Lower lobe of right lung (tissue), 2 donors: ENCODE measurements at regions not wholly inside any gene's neighbourhood (a gene's known extent, or its start where the extent isn't known, plus 50 kb on each side); places are given as distances from the start of the nearest gene placed in this dataset.

Experiments
- ATAC-seq, 2 donors: fragments of 200-7000 bp; cut with Tn5 transposase; one replicate each; pipeline ENCODE4 v1.9.1; 2020 to 2022; ENCODE audit warnings: mild to moderate bottlenecking in 2 of 2, moderate library complexity in 2 of 2
- DNase-seq: peaks from one replicate; pipeline ENCODE4 v3.0.0-alpha.2; 2020
- H3K27ac ChIP-seq: fragments of 200-600 bp; one replicate; pipeline ENCODE4 v1.8.0; 2022
- H3K27me3 ChIP-seq: fragments of 200-600 bp; one replicate; pipeline ENCODE4 v1.8.0; 2022; ENCODE audit warnings: low read depth
- H3K36me3 ChIP-seq: fragments of 200-600 bp; one replicate; pipeline ENCODE4 v1.8.0; 2022; ENCODE audit warnings: mild to moderate bottlenecking
- H3K4me1 ChIP-seq: fragments of 200-600 bp; one replicate; pipeline ENCODE4 v1.8.0; 2022
- H3K4me3 ChIP-seq: fragments of 200-600 bp; one replicate; pipeline ENCODE4 v1.8.0; 2022; ENCODE audit warnings: mild to moderate bottlenecking
- H3K9me3 ChIP-seq: fragments of 200-600 bp; one replicate; pipeline ENCODE4 v1.8.0; 2022
- intact Hi-C: fragments of 100-400 bp; cut with DNase I; formaldehyde crosslinking; loops from one replicate; pipeline ENCODE4 v1.11.0; 2022
- TF ChIP-seq, protein P1 (sequence below): fragments of 200-600 bp; IDR thresholded peaks from one replicate; pipeline ENCODE4 v1.8.0; 2022; ENCODE audit warnings: antibody characterized with exemption, mild to moderate bottlenecking
- donor health status: DM: no; HTN: yes; CAD: no; lungs with severe emphysema.

DNA sequence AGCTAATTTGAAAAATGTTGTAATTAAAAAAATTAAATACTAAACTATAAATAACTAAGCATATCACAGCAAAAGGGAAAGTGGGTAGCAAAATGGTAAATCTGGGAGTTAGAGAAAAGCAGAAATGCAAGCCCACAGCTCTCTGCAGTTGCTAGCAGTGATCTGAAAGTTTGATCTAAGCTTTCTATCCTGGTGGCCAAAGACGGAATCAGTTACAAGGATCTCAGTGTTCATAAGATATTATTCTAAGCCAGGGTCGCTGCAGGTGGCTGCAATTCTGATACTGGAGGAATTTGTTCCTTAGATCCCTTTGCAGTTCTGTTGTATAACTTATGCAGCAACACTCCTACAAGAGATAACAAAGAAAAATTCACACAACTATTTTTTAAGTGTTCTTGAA lies 363.7 kb downstream of the SETD4 start:
- no peak overlapping the region for H3K27ac ChIP-seq
- no peaks in the 10 kb centered on the region for H3K36me3 ChIP-seq
- H3K4me3 ChIP-seq: no peak overlapping the region
- TF ChIP-seq, protein P1, sequence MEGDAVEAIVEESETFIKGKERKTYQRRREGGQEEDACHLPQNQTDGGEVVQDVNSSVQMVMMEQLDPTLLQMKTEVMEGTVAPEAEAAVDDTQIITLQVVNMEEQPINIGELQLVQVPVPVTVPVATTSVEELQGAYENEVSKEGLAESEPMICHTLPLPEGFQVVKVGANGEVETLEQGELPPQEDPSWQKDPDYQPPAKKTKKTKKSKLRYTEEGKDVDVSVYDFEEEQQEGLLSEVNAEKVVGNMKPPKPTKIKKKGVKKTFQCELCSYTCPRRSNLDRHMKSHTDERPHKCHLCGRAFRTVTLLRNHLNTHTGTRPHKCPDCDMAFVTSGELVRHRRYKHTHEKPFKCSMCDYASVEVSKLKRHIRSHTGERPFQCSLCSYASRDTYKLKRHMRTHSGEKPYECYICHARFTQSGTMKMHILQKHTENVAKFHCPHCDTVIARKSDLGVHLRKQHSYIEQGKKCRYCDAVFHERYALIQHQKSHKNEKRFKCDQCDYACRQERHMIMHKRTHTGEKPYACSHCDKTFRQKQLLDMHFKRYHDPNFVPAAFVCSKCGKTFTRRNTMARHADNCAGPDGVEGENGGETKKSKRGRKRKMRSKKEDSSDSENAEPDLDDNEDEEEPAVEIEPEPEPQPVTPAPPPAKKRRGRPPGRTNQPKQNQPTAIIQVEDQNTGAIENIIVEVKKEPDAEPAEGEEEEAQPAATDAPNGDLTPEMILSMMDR: no peak
- ATAC-seq (no peak), DNase-seq (no peak)
- no peaks in the 10 kb centered on the region for H3K27me3 ChIP-seq
- H3K4me1 ChIP-seq: peaks cover 14% of the 10 kb centered on the region
- H3K9me3 ChIP-seq: no peaks in the 10 kb centered on the region
- intact Hi-C loops: no loop called here

DNA sequence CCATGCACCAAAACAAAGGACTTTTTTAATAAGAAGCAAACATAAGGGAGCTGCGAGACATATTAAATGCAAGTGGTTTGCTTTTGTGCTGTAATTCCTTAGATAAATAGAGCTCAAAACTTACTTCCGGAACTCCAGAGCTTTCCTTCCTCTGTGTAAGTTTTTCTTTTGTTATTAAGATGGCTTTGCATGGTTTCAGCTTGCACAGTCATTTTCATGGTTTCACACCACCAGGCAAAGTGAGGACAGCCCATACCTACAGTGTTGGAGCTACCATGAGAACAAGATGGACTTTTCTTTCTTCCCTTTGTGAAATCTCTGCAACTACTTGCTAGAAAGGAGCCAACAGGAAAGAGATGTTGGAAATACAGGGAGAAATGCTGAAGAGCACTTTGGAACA lies 368.0 kb downstream of the SETD4 start:
- intact Hi-C loops: no loop called here
- no peaks in the 10 kb centered on the region for H3K9me3 ChIP-seq
- no peak overlapping the region for H3K4me3 ChIP-seq
- no peak overlapping the region for H3K27ac ChIP-seq
- DNase-seq (no peak), ATAC-seq (no peak)
- TF ChIP-seq, protein P1: no peak
- H3K27me3 ChIP-seq: no peaks in the 10 kb centered on the region
- H3K36me3 ChIP-seq: no peaks in the 10 kb centered on the region
- peaks cover 6% of the 10 kb centered on the region for H3K4me1 ChIP-seq

DNA sequence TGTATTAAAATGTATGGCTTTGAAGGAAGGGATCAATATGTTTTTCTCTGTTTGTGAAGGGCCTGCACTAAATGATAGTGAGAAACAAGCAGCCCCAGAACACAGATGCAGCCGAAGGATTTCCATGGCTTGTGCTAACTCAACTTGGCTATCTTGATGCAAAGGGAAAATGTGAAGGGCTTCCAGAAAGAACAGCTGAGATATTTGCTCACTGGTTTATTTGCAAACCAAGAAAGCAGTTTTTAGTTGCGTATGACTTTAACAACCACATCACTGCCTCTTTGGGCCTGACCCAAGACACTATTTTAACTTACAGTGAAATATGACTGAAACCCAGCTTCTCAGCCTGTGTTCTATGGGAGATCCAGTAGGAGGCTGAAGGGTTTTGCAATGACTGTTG lies 369.9 kb downstream of the SETD4 start:
- TF ChIP-seq, protein P1: no peak
- intact Hi-C loops: no loop called here
- Histone ChIP-seq H3K4me3 (no peak overlapping the region), H3K9me3 (no peaks in the 10 kb centered on the region), H3K36me3 (no peaks in the 10 kb centered on the region), H3K27ac (no peak overlapping the region), H3K4me1 (no peaks in the 10 kb centered on the region), H3K27me3 (no peaks in the 10 kb centered on the region)
- DNase-seq: no peak
- no peak for ATAC-seq

DNA sequence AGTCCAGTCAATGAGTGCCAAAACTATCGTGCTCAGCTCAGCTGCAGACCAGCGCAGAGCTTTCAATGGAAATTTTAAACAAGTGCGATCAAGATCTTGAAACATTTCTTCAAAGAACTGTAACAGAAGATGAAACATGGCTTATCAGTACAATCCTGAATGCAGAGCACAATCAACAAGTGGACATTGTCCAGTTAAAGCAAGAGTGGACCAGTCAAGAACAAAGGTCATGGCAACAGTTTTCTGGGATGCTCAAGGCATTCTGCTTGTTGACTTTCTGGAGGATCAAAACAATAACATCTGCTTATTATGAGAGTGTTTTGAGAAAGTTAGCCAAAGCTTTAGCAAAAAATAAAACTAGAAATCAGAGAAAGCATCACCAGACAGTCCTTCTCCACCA lies 374.2 kb downstream of the SETD4 start:
- H3K27ac ChIP-seq: no peak overlapping the region
- no peak for DNase-seq
- TF ChIP-seq, protein P1: no peak
- no peak for ATAC-seq
- no peaks in the 10 kb centered on the region for H3K27me3 ChIP-seq
- no peaks in the 10 kb centered on the region for H3K9me3 ChIP-seq
- H3K36me3 ChIP-seq: no peaks in the 10 kb centered on the region
- H3K4me3 ChIP-seq: no peak overlapping the region
- H3K4me1 ChIP-seq: no peaks in the 10 kb centered on the region
- intact Hi-C loops: no loop called here

DNA sequence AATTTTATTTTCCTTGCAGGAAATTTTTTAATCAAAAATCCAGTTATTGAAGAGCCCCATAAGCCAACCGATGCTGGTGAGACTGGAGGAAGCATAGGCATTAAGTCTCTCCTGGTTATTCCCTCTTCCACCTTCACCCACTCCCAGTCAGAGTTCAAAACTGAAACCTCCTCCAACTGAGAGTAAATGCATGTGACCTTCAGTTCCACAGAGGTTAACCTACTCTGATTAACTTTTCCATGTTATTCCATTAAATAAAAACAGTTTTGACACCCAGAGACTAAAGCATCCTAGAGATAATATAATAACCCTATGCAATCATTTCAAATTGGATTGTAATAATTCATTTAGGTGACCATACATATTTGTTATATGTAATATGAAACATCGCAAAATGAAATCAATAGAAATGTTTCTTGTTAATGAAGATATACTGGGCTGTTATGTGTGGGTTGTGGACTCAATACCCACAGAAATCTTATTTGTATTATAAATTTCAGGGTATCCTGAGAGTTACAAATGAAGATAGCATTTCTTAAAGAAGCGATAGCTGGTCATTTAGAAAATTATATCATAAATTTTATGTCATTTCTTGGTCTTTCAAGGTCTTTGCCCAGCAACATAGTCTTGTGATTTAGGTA lies 376.5 kb downstream of the SETD4 start:
- no peak overlapping the region for H3K27ac ChIP-seq
- H3K4me1 ChIP-seq: no peaks in the 10 kb centered on the region
- TF ChIP-seq, protein P1: no peak
- no peaks in the 10 kb centered on the region for H3K36me3 ChIP-seq
- ATAC-seq (no peak), DNase-seq (no peak)
- intact Hi-C loops: no loop called here
- no peaks in the 10 kb centered on the region for H3K27me3 ChIP-seq
- H3K4me3 ChIP-seq: no peak overlapping the region
- H3K9me3 ChIP-seq: no peaks in the 10 kb centered on the region
